Upper lobe of left lung (tissue), 4 donors: ENCODE measurements at regions not wholly inside any gene's neighbourhood (a gene's known extent, or its start where the extent isn't known, plus 50 kb on each side); places are given as distances from the start of the nearest gene placed in this dataset.

Experiments
- CTCF ChIP-seq, 6 experiments: fragments of 450-650 bp in 4 of 6; fragments of 200-600 bp in 2 of 6; sonication (generic) in 2 of 6; IDR thresholded peaks; one replicate each; pipeline ENCODE4 v1.5.1; 2016 to 2019; ENCODE audit warnings: antibody characterized with exemption in 6 of 6
- EP300 ChIP-seq, 4 donors: sonication (generic); formaldehyde crosslinking; IDR thresholded peaks; one replicate each; pipeline ENCODE4 v1.5.1; 2017; ENCODE audit warnings: antibody characterized with exemption in 4 of 4, control low read depth in 2 of 4

DNA sequence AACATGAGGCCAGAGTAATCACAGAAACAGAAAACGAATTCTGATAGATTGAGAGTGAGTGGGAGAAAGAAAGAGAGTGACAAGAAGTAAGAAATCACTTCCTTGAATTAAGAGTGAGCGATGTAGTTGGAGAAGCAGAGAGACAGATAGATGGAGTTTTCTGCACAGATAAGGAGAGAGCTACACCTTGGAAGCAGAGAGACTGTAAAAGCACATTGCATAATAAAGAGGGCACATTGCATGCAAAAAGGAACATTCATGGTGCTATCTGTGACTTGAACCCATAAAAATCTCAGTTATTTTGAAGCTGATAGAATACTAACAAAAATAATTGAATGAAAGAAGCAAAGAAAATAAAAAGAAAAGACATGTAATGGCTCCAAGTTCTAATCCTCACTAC is 943.8 kb downstream of the NR2F1-AS1 start:
- TF ChIP-seq CTCF (IDR thresholded peaks at IDR 0.05), result no peak
- TF ChIP-seq EP300 (IDR thresholded peaks at IDR 0.05), result no peak
